ENCODE measurements at regions not wholly inside any gene's neighbourhood (a gene's known extent, or its start where the extent isn't known, plus 50 kb on each side); places are given as distances from the start of the nearest gene placed in this dataset.

GRCh38 chr13:53200498-53201453 is 172.2 kb downstream of the OLFM4 start:
- peak; percentile 87 for DNase-seq (ENCODE audit: low spot score)

GRCh38 chr13:53201454-53202225 is 173.0 kb downstream of the OLFM4 start:
- no peak for DNase-seq (ENCODE audit: low spot score)

GRCh38 chr13:53204598-53204997 is 176.0 kb downstream of the OLFM4 start:
- DNase-seq (ENCODE audit: low spot score): no peak

- DNase-seq (ENCODE audit: low spot score): no peak
Observed at GRCh38 chr13:53206455-53206854, 177.8 kb downstream of the OLFM4 start.

- no peak for DNase-seq (ENCODE audit: low spot score)
Observed at GRCh38 chr13:53207556-53207955, 178.9 kb downstream of the OLFM4 start.

GRCh38 chr13:53214433-53214832 is 185.8 kb downstream of the OLFM4 start:
- no peak for DNase-seq (ENCODE audit: low spot score)

- no peak for DNase-seq (ENCODE audit: low spot score)
Observed at GRCh38 chr13:53215563-53215962, 186.9 kb downstream of the OLFM4 start.

- no peak for DNase-seq (ENCODE audit: low spot score)
Observed at GRCh38 chr13:53216773-53217172, 188.2 kb downstream of the OLFM4 start.

GRCh38 chr13:53217194-53217593 is 188.6 kb downstream of the OLFM4 start:
- no peak for DNase-seq (ENCODE audit: low spot score)

GRCh38 chr13:53220038-53220437 is 191.4 kb downstream of the OLFM4 start:
- no peak for DNase-seq (ENCODE audit: low spot score)

- no peak for DNase-seq (ENCODE audit: low spot score)
Observed at GRCh38 chr13:53237696-53238095, 209.1 kb downstream of the OLFM4 start.

- DNase-seq (ENCODE audit: low spot score): no peak
Observed at GRCh38 chr13:53238261-53238660, 209.6 kb downstream of the OLFM4 start.

- DNase-seq (ENCODE audit: low spot score): no peak
Observed at GRCh38 chr13:53240401-53241025, 211.9 kb downstream of the OLFM4 start.

- DNase-seq (ENCODE audit: low spot score): no peak
Observed at GRCh38 chr13:53241891-53242348, 213.3 kb downstream of the OLFM4 start.

GRCh38 chr13:53249236-53249635 is 220.6 kb downstream of the OLFM4 start:
- DNase-seq (ENCODE audit: low spot score): no peak

- no peak for DNase-seq (ENCODE audit: low spot score)
Observed at GRCh38 chr13:53250272-53250875, 221.8 kb downstream of the OLFM4 start.

GRCh38 chr13:53250977-53251376 is 222.4 kb downstream of the OLFM4 start:
- DNase-seq (ENCODE audit: low spot score): no peak

- no peak for DNase-seq (ENCODE audit: low spot score)
Observed at GRCh38 chr13:53254500-53254899, 225.9 kb downstream of the OLFM4 start.

- DNase-seq (ENCODE audit: low spot score): no peak
Observed at GRCh38 chr13:53255795-53256194, 227.2 kb downstream of the OLFM4 start.

GRCh38 chr13:53260594-53260993 is 232.0 kb downstream of the OLFM4 start:
- no peak for DNase-seq (ENCODE audit: low spot score)

- DNase-seq (ENCODE audit: low spot score): no peak
Observed at GRCh38 chr13:53264751-53265385, 236.3 kb downstream of the OLFM4 start.

Measured in mesenteric fat pad (tissue), 1 donor.